SHP77 (cell line): ENCODE measurements at regions not wholly inside any gene's neighbourhood (a gene's known extent, or its start where the extent isn't known, plus 50 kb on each side); places are given as distances from the start of the nearest gene placed in this dataset.
"Not testable (repeated sequence)": the region's sequence is repeated elsewhere in the genome, so short reads cannot be mapped to it uniquely, and the experiment has no call there.

ENCODE experiments used
- DNase-seq, 2 experiments: peaks; one replicate each; lab custom pipeline; 2025; lab: John Stamatoyannopoulos, UW

GRCh38 chr4:175281894-175282293 lies 363.7 kb downstream of the ADAM29 start:
- no peak for DNase-seq

GRCh38 chr4:175282407-175282806 lies 364.2 kb downstream of the ADAM29 start:
- DNase-seq, result no peak

GRCh38 chr4:175290401-175290800 lies 372.2 kb downstream of the ADAM29 start:
- no peak for DNase-seq

GRCh38 chr4:175297965-175298565 lies 379.9 kb downstream of the ADAM29 start:
- no peak for DNase-seq

- no peak for DNase-seq
Measured at GRCh38 chr4:175306436-175306835, 388.3 kb downstream of the ADAM29 start.

GRCh38 chr4:175307326-175307725 lies 389.2 kb downstream of the ADAM29 start:
- no peak for DNase-seq

GRCh38 chr4:175308236-175308635 lies 390.1 kb downstream of the ADAM29 start:
- no peak for DNase-seq

- DNase-seq, result no peak
Measured at GRCh38 chr4:175309041-175309440, 390.9 kb downstream of the ADAM29 start.

- DNase-seq, result no peak
Measured at GRCh38 chr4:175325230-175325629, 407.1 kb downstream of the ADAM29 start.

GRCh38 chr4:175326796-175327195 lies 408.6 kb downstream of the ADAM29 start:
- DNase-seq, result no peak

GRCh38 chr4:175330236-175330635 lies 412.1 kb downstream of the ADAM29 start:
- DNase-seq, result no peak

- DNase-seq, result no peak
Measured at GRCh38 chr4:175330652-175331051, 412.5 kb downstream of the ADAM29 start.

- no peak for DNase-seq
Measured at GRCh38 chr4:175335331-175335730, 417.2 kb downstream of the ADAM29 start.

GRCh38 chr4:175336570-175336969 lies 418.4 kb downstream of the ADAM29 start:
- not testable (repeated sequence) for DNase-seq

GRCh38 chr4:175339100-175339707 lies 421.0 kb downstream of the ADAM29 start:
- no peak for DNase-seq

- DNase-seq, result no peak
Measured at GRCh38 chr4:175341203-175341755, 423.1 kb downstream of the ADAM29 start.

GRCh38 chr4:175346376-175346775 lies 428.2 kb downstream of the ADAM29 start:
- DNase-seq, result no peak

- no peak for DNase-seq
Measured at GRCh38 chr4:175350246-175350645, 432.1 kb downstream of the ADAM29 start.

- no peak for DNase-seq
Measured at GRCh38 chr4:175351473-175351872, 433.3 kb downstream of the ADAM29 start.

GRCh38 chr4:175369087-175369486 lies 443.0 kb downstream of the GPM6A start:
- DNase-seq, result no peak

- DNase-seq, result no peak
Measured at GRCh38 chr4:175371091-175371490, 441.0 kb downstream of the GPM6A start.

- no peak for DNase-seq
Measured at GRCh38 chr4:175373031-175373430, 439.0 kb downstream of the GPM6A start.

- DNase-seq, result no peak
Measured at GRCh38 chr4:175374459-175374858, 437.6 kb downstream of the GPM6A start.
